HepG2 (cell line): ENCODE measurements at regions not wholly inside any gene's neighbourhood (a gene's known extent, or its start where the extent isn't known, plus 50 kb on each side); places are given as distances from the start of the nearest gene placed in this dataset.

ENCODE experiments used
- ATAC-seq: fragments of 200-7000 bp; cut with Tn5 transposase; 3 replicates; pipeline ENCODE4 v1.9.1; 2020; ENCODE audit warnings: mild to moderate bottlenecking, moderate library complexity
- BruUV-seq: library from RNA; stranded (reverse); fragments of 400-500 nt; replicated peaks from 2 replicates; lab custom pipeline; 2021; lab: Mats Ljungman, UMichigan
- CTCF ChIA-PET: fragments of 300-600 bp; formaldehyde crosslinking; extraction: SDS; loops from one replicate; lab custom pipeline; 2021; ENCODE audit warnings: low total read pairs, inconsistent platforms, low intra/inter-chr PET ratio; lab: Yijun Ruan, JAX
- POLR2A ChIA-PET: fragments of 350-600 bp; sonication (Branson Sonifier 250); formaldehyde crosslinking; loops from one replicate; lab custom pipeline; 2020; ENCODE audit warnings: antibody characterized with exemption, inconsistent platforms; lab: Yijun Ruan, JAX
- DNase-seq: peaks from one replicate; pipeline ENCODE4 v3.0.0-alpha.2; 2015; ENCODE audit warnings: low spot score
- FAIRE-seq: peaks from 3 replicates; lab custom pipeline; 2011; peaks lifted over from hg19 to GRCh38; lab: Jason Lieb, UNC
- H2AFZ ChIP-seq: one replicate; pipeline ENCODE4 v1.6.1; 2011; ENCODE audit warnings: low read length, inconsistent platforms
- H3K27ac ChIP-seq: fragments of 300-600 bp; 3 replicates; pipeline ENCODE4 v1.8.0; 2011; ENCODE audit warnings: mixed run types, mild to moderate bottlenecking, mixed read lengths, low read length, inconsistent platforms; ENCODE audit not compliant: insufficient read depth; ENCODE audit errors: extremely low read length
- H3K27me3 ChIP-seq, 2 experiments: fragments of 200-600 bp in 1 of 2; 2 replicates in 1 of 2; 3 replicates in 1 of 2; pipeline versions ENCODE4 v1.6.0 to v1.8.0; 2011; ENCODE audit warnings: low read length in 2 of 2, mild to moderate bottlenecking in 2 of 2, moderate library complexity in 2 of 2, inconsistent platforms in 1 of 2; ENCODE audit not compliant: insufficient read depth in 2 of 2, control insufficient read depth in 1 of 2
- H3K36me3 ChIP-seq, 2 experiments: fragments of 200-600 bp in 1 of 2; replicated peaks in 1 of 2; 2 replicates in 1 of 2; 3 replicates in 1 of 2; pipeline versions ENCODE4 v1.5.1 to v1.8.0; 2011; ENCODE audit warnings: low read length in 2 of 2, inconsistent platforms in 1 of 2; ENCODE audit not compliant: insufficient read depth in 2 of 2, control insufficient read depth in 1 of 2
- H3K4me1 ChIP-seq: 2 replicates; pipeline ENCODE4 v1.5.1; 2012; ENCODE audit warnings: low read length, inconsistent platforms; ENCODE audit not compliant: insufficient read depth
- H3K4me2 ChIP-seq: 2 replicates; pipeline ENCODE4 v1.6.0; 2011; ENCODE audit warnings: low read depth, low read length, inconsistent platforms
- H3K4me3 ChIP-seq, 3 experiments: fragments of 200-600 bp in 1 of 3; sonication (generic), shearing (Covaris generic) in 1 of 3; replicated peaks in 1 of 3; 2 replicates each; pipeline ENCODE4 v1.5.1; 2011 to 2016; ENCODE audit warnings: low read length in 3 of 3, inconsistent platforms in 2 of 3, low read depth in 2 of 3, mild to moderate bottlenecking in 2 of 3, control low read depth in 1 of 3, mixed read lengths in 1 of 3; ENCODE audit not compliant: insufficient read depth in 1 of 3
- H3K79me2 ChIP-seq: one replicate; pipeline ENCODE4 v1.6.1; 2011; ENCODE audit warnings: low read length, inconsistent platforms; ENCODE audit not compliant: insufficient read depth
- H3K9ac ChIP-seq: 2 replicates; pipeline ENCODE4 v1.6.0; 2011; ENCODE audit warnings: mild to moderate bottlenecking, low read depth, low read length, inconsistent platforms; ENCODE audit not compliant: insufficient read depth
- H3K9me3 ChIP-seq: 2 replicates; pipeline ENCODE4 v1.5.1; 2012; ENCODE audit warnings: mild to moderate bottlenecking, low read length
- H4K20me1 ChIP-seq: 2 replicates; pipeline ENCODE4 v1.6.0; 2011; ENCODE audit warnings: inconsistent platforms, mild to moderate bottlenecking, low read length, moderate library complexity; ENCODE audit not compliant: insufficient read depth
- GATAD2A ChIP-seq: IDR thresholded peaks from 2 replicates; pipeline ENCODE4 v1.6.1; 2016
- MEIS2 ChIP-seq: sonication (generic); formaldehyde crosslinking; IDR thresholded peaks from 2 replicates; pipeline ENCODE4 v1.9.0; 2021; ENCODE audit warnings: mild to moderate bottlenecking, missing genetic modification reagents
- MIER2 ChIP-seq: IDR thresholded peaks from 2 replicates; pipeline ENCODE4 v1.6.1; 2016; ENCODE audit warnings: missing biosample characterization, missing genetic modification reagents
- RXRB ChIP-seq: IDR thresholded peaks from 2 replicates; pipeline ENCODE4 v1.6.1; 2016; ENCODE audit warnings: borderline replicate concordance, missing genetic modification reagents, missing compliant biosample characterization
- STAG1 ChIP-seq: sonication (generic); formaldehyde crosslinking; IDR thresholded peaks from 2 replicates; pipeline ENCODE4 v1.4.0; 2020; ENCODE audit warnings: missing genetic modification reagents
- TAF15 ChIP-seq: fragments of 200-400 bp; formaldehyde crosslinking; IDR thresholded peaks from one replicate; pipeline ENCODE4 v1.6.1; 2018; ENCODE audit warnings: mild to moderate bottlenecking, low read depth, low read length; ENCODE audit not compliant: poor library complexity, severe bottlenecking
- TEAD2 ChIP-seq: sonication (generic); formaldehyde crosslinking; IDR thresholded peaks from 2 replicates; pipeline ENCODE4 v1.9.0; 2021; ENCODE audit warnings: missing genetic modification reagents
- TEAD3 ChIP-seq: optimal IDR thresholded peaks from 2 replicates; pipeline ENCODE3; 2016; ENCODE audit warnings: borderline replicate concordance
- ZNF317 ChIP-seq: sonication (generic); formaldehyde crosslinking; IDR thresholded peaks from 2 replicates; pipeline ENCODE4 v1.5.0; 2020; ENCODE audit warnings: mild to moderate bottlenecking, missing genetic modification reagents
- ZNF331 ChIP-seq: sonication (generic); formaldehyde crosslinking; IDR thresholded peaks from 2 replicates; pipeline ENCODE4 v1.4.0; 2020; ENCODE audit warnings: missing genetic modification reagents
- WGBS: methylation state at CpG from one replicate; pipeline ENCODE4 v1.1.6; 2017; ENCODE audit warnings: low lambda C conversion rate; 5-methylcytosine and 5-hydroxymethylcytosine counted together
- in situ Hi-C: cut with HindIII; loops from 2 replicates; pipeline ENCODE4 v1.10.0; 2017; ENCODE audit warnings: low pct_unique_long_range_greater_than_20kb; ENCODE audit not compliant: extremely low pct_ligation_motif_present
- intact Hi-C: fragments of 100-400 bp; cut with micrococcal nuclease; formaldehyde crosslinking; loops from one replicate; pipeline ENCODE4 v1.10.0; 2022; ENCODE audit not compliant: unreplicated experiment
- TF ChIP-seq, protein P1 (sequence below): sonication (generic); formaldehyde crosslinking; IDR thresholded peaks from 2 replicates; pipeline ENCODE4 v1.5.1; 2020; ENCODE audit warnings: mild to moderate bottlenecking, missing genetic modification reagents, borderline replicate concordance

DNA sequence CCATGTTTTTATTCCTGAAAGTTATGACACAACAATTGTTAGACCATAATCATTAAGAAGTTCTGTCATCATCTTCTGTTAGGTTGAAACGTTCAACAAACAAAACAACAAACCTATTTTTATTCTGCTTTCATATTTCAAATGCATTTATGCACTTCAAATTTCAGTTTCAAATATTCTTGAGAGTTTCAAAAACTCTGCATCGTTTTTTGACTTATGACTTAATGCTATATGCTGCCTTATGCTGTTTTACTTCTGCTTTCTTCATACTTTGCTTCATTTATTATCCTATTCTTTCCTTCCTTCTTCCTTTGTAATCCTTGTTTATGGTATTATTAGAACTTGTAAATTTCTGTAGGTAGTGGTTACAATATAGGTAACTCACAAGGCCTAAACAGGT, 95.0 kb downstream of the PCSK1 start:
- no peaks in the 10 kb centered on the region for H3K36me3 ChIP-seq
- H3K27ac ChIP-seq = no peak overlapping the region
- H3K9ac ChIP-seq = no peak overlapping the region
- H3K27me3 ChIP-seq = no peaks in the 10 kb centered on the region
- no peak overlapping the region for H3K4me2 ChIP-seq
- no peaks in the 10 kb centered on the region for H3K79me2 ChIP-seq
- peaks cover 55% of the 10 kb centered on the region for H3K4me1 ChIP-seq
- no peaks in the 10 kb centered on the region for H4K20me1 ChIP-seq
- H3K9me3 ChIP-seq = no peaks in the 10 kb centered on the region
- in situ Hi-C loops (loop anchor here (5.0 to 25.0 kb wide), 3 partner anchors 373 to 701 kb away; partner anchors contain the start of genes ELL2 and RFESD), intact Hi-C loops (loop anchor here (5.0 to 10.0 kb wide), 3 partner anchors 151 to 481 kb away; no protein-coding TSS in a partner anchor)
- 88% methylated on average over 2 of the region's 2 CpGs for WGBS
- FAIRE-seq (no peak), DNase-seq (no peak), ATAC-seq (no peak)
- POLR2A ChIA-PET = interaction anchor here (2.1 to 5.0 kb wide), 2 partner anchors 350 to 473 kb away, joined by 6 to 19 read pairs; no protein-coding TSS in a partner anchor
- CTCF ChIA-PET = no interaction called here
- no peak for TF ChIP-seq TEAD2
- H3K4me3 ChIP-seq = no peak overlapping the region
- H2AFZ ChIP-seq = no peak overlapping the region
- no TSS peak for BruUV-seq

DNA sequence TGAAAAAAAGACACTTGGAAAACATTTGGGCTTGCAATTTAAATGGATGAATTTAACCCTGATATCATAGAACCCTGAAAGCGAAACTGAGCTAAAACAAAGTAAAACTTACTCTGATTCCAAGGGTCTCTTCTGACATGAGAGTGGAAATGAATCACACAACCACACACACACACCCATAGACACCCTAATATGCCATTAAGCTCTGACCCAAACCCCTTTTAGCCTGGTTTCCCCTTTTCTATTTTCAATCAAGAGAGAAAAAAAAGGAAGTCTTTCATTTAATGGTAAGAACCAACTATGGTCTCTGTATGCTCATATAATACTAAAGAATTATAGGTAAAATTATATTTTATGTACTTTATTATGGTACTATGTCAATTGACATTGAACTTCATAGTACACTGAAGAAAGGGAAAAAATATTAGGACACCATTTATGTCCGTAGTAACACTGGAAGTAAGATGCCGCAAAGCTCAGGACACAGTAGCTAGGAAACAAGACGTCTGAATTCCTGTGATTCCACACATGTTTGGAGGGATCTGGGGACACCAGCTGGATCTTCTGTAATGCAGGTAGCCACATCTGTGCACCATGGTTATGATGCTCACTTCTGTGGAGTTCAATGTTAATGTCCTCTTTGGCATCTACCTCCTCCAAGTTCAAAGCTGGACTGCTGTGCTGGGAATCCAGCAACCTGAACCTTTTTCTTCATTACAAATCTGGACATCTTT, 95.8 kb downstream of the PCSK1 start:
- no TSS peak for BruUV-seq
- no peak for DNase-seq
- Histone ChIP-seq H3K27ac (no peak overlapping the region), H3K79me2 (no peaks in the 10 kb centered on the region), H3K36me3 (no peaks in the 10 kb centered on the region), H3K9me3 (no peaks in the 10 kb centered on the region), H3K9ac (no peak overlapping the region), H2AFZ (no peak overlapping the region), H3K4me3 (no peak overlapping the region), H3K4me2 (no peak overlapping the region), H4K20me1 (no peaks in the 10 kb centered on the region), H3K27me3 (no peaks in the 10 kb centered on the region), H3K4me1 (peaks cover 64% of the 10 kb centered on the region)
- intact Hi-C loops = loop anchor here (5.0 to 10.0 kb wide), 3 partner anchors 150 to 480 kb away; no protein-coding TSS in a partner anchor
- no peak for ATAC-seq
- no peak for TF ChIP-seq GATAD2A
- no peak for TF ChIP-seq MIER2 (CRISPR knock-in tag)
- no peak for TF ChIP-seq RXRB
- peak; percentile 66 for TF ChIP-seq TEAD3 (CRISPR knock-in tag)
- TF ChIP-seq, protein P1, sequence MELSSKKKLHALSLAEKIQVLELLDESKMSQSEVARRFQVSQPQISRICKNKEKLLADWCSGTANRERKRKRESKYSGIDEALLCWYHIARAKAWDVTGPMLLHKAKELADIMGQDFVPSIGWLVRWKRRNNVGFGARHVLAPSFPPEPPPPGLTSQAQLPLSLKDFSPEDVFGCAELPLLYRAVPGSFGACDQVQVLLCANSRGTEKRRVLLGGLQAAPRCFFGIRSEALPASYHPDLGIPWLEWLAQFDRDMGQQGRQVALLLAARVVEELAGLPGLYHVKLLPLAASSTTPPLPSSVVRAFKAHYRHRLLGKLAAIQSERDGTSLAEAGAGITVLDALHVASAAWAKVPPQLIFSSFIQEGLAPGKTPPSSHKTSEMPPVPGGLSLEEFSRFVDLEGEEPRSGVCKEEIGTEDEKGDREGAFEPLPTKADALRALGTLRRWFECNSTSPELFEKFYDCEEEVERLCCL (CRISPR knock-in tag) = no peak
- no peak for TF ChIP-seq ZNF331 (CRISPR knock-in tag)
- 0 out of 2 replicates have a peak, but pooled peaks have one; percentile 22 for TF ChIP-seq STAG1 (CRISPR knock-in tag)
- TF ChIP-seq ZNF317 (CRISPR knock-in tag) = no peak
- TF ChIP-seq TAF15 = no peak
- no peak for TF ChIP-seq MEIS2 (CRISPR knock-in tag)
- 96% methylated on average over 4 of the region's 4 CpGs for WGBS
- in situ Hi-C loops = loop anchor here (5.0 to 25.0 kb wide), 3 partner anchors 372 to 700 kb away; partner anchors contain the start of genes ELL2 and RFESD
- POLR2A ChIA-PET = interaction anchor here (1.0 to 5.0 kb wide), 8 partner anchors 137 to 480 kb away, joined by 3 to 19 read pairs (median 5); no protein-coding TSS in a partner anchor
- CTCF ChIA-PET = interaction anchor here (1.6 kb wide), 1 partner anchor 376 kb away, joined by 8 read pairs; the partner anchor contains the start of gene ELL2
- FAIRE-seq = no peak
